GM19238 (cell line): ENCODE measurements at regions not wholly inside any gene's neighbourhood (a gene's known extent, or its start where the extent isn't known, plus 50 kb on each side); places are given as distances from the start of the nearest gene placed in this dataset.

Experiments
- DNase-seq: peaks from one replicate; pipeline ENCODE4 v3.0.0; 2011; ENCODE audit warnings: low spot score; ENCODE audit not compliant: insufficient read length

DNA sequence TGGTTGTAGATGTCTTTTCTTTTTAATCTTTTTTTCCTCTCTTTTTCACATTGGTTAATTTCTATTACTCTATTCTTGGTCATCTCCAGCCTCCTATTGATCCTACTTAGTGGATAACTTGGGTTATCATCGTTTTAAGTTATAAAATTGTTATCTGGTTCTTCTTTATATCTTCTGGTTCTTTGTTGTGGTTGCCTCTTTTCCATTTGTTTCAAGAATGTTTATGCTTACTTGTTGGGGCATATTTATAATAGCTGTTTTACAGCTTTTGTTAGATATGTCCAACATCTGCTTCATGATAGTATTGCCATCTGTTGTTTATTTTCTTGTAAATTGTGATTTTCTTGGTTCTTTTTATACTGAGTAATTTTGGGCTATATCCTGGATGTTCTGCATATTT, 1429.6 kb downstream of the TBC1D22A start:
- DNase-seq = no peak

- DNase-seq = no peak
Observed at GRCh38 chr22:48188231-48188721, 1425.8 kb downstream of the TBC1D22A start.

- no peak for DNase-seq
Observed at GRCh38 chr22:48187356-48187755, 1424.9 kb downstream of the TBC1D22A start.

DNA sequence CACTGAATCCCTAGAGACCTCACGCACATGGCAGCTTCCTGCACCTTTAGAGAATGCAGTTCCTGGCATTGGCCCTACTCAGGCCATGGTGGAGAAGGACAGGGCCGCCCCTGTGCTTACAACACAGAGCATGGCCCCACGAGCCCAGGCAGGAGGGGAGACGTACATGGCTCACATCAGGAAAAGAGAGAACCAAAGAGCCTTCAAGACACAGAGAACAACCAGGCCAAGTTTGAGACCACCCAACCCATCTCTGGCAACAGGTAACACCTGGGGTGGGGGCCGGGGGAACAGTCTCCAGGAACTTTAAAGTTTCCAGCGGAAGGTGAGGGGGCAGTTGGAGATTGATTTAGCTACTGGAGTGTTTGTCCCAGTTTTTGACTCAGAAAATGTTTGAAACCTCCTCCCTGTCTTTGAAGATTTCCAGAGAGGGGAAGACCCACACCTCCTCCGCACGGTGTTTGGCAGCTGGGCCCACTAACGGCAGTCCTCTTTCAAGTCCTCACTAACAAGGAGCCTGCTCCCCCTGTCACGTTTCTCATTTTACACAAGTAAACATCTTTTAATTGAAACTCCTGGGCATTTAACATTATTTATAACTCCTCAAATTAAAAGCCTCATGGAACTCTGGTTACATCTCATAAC, 1423.8 kb downstream of the TBC1D22A start:
- DNase-seq = no peak

GRCh38 chr22:48185071-48186055, 1422.9 kb downstream of the TBC1D22A start:
- DNase-seq = no peak

- no peak for DNase-seq
Observed at GRCh38 chr22:48182846-48183805, 1420.7 kb downstream of the TBC1D22A start.

DNA sequence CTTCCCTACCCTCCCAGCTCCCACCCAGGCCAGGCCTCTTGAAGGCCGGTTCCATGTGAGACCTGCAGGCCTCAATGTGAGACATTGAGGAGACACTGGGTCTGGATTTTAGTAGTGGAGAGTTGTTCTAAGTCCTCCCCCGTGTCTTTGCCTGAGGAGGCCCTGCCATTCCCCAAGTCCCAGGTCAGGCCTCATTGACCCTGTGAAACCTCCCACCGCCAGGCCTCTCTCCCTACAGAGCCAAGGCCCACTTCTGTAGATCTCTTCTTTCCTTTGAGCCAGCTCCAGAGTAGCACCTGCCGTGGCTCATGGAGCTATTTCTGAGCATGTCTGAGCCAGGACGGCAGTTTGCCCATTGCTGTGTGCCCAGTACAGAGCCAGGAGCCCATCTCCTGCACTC, 1419.6 kb downstream of the TBC1D22A start:
- no peak for DNase-seq

- DNase-seq = no peak
Observed at GRCh38 chr22:48181263-48181955, 1419.0 kb downstream of the TBC1D22A start.

DNA sequence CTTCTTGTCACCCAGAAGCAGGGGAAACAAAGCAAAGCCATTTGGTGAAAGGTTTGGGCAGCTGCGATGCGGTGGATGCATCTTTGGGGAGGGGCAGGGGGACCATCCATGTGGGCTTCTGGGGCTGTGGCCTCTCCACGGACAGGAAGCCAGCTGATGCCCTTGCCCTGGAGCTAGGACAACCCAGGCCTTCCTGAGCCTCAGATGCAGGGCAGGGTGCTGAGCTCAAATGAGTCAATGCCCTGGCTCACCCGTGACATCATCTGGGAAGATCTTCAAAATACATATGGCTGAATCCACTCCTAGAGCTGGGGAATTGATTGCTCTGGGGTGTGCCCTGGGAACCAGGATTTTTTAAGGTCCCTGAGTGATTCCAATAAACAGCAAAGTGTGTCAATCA, 1418.2 kb downstream of the TBC1D22A start:
- no peak for DNase-seq

- no peak for DNase-seq
Observed at GRCh38 chr22:48179571-48180546, 1417.4 kb downstream of the TBC1D22A start.

DNA sequence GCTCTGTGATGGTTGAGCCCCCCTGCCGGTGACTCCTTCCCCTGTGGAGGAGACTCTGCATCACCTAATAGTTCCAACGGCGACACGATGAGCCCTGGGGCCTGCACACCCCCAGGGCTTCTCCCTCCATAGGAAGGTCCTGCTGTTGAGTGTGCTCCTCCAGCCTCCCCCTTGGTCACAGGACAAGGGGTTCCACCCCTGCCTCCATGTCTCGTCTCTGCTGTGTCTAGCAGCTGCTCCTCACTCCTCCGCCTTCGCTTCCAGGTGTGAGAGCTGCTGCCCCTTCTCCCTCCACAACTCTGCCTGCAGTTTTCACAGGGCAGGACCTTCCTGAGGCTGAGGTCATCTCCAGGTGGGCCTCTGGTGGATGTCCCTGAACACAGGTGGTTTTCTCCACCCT, 1416.1 kb downstream of the TBC1D22A start:
- DNase-seq = no peak

DNA sequence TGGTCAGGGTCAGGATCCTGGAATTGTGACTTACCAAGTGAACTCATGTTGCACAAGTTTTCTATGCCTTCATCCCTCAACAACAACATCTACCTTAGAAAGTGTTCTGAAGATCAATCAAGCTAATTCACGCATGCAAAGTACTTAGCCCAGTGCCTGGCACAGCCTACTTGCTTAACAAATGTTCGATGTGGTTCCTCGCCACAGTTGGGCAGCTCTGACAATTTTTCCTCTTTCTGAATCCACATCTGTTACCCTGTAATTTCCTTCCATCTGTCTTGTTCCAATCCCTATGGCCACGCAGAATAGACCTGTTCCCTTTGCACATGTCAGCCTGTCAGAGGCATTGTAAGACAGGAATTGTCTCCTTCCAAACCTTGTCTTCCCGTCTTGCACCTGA, 1415.2 kb downstream of the TBC1D22A start:
- no peak for DNase-seq

DNA sequence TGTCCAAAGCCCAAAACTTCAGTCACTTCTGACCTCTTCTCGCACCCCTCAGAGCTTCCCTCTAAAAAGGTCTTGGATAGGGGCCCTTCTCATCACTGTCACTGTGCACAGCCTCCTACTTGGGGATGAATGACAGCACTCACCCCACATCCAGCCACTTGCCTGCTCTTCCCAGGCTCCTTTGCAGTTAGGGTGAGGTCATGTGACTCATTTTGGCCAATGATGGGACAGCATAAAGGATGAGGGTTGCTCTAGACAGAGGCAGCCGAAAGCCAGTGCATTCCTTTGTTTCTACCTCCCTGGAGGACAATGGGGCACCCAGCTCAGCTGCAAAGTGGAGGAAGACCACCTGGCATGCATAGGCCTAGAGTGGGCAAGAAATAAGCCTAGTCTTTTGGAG, 1413.3 kb downstream of the TBC1D22A start:
- no peak for DNase-seq

GRCh38 chr22:48173773-48174160, 1411.3 kb downstream of the TBC1D22A start:
- no peak for DNase-seq

- no peak for DNase-seq
Observed at GRCh38 chr22:48173061-48173772, 1410.8 kb downstream of the TBC1D22A start.

- no peak for DNase-seq
Observed at GRCh38 chr22:48171271-48171691, 1408.8 kb downstream of the TBC1D22A start.

DNA sequence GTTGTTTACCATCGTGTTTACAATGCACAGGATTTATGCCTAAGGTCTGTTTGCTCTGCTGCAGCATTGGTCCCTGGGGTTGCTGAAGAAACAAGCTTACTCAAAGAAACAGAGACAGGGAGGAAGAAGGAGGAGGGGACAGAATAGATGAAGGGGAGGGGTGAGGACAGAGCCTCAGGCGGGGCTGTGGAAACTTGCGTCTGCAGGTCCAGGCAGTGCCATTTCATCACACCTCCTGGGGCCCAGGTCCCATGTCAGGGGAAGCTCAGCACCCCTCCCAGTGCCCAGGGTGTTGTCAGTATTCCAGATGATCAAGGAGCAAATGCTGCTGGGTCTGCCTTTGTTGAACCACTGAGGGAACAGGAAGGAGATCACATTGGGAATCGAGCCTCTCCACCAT, 1406.8 kb downstream of the TBC1D22A start:
- DNase-seq = no peak

DNA sequence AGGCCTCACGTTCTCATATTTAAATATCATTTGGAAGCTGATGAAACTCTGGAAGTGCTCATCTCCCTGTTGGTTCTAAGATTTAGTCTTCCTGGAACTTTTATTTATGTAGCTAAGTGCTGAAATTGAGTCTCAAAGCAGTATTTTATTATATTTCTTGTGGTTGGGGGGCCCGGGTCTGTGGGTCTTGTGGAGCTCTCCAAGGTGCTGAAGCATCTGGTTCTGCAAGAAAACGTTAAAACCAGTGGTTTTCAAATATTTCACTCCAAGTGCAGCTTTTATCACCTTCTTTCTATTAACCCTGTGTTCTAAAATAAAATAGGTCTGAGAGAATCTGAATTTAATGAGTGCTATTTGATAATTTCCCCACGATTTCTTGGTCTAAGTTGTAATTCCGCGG, 1404.8 kb downstream of the TBC1D22A start:
- no peak for DNase-seq

- DNase-seq = no peak
Observed at GRCh38 chr22:48161298-48161697, 1398.8 kb downstream of the TBC1D22A start.
